Gastrocnemius medialis (tissue), 4 donors: ENCODE measurements at regions not wholly inside any gene's neighbourhood (a gene's known extent, or its start where the extent isn't known, plus 50 kb on each side); places are given as distances from the start of the nearest gene placed in this dataset.
"Not testable (repeated sequence)": the region's sequence is repeated elsewhere in the genome, so short reads cannot be mapped to it uniquely, and the experiment has no call there.

Experiments used
- POLR2A ChIP-seq, 2 donors: fragments of 450-650 bp; IDR thresholded peaks; one replicate each; pipeline ENCODE4 v1.6.1; 2017; ENCODE audit warnings: antibody characterized with exemption in 2 of 2, mild to moderate bottlenecking in 2 of 2, moderate library complexity in 2 of 2
- TF ChIP-seq, protein P1 (sequence below), 5 experiments: fragments of 450-650 bp in 3 of 5; fragments of 200-600 bp in 2 of 5; sonication (generic) in 2 of 5; IDR thresholded peaks in 4 of 5; conservative IDR thresholded peaks in 1 of 5; 1 replicate in 4 of 5; 2 replicates in 1 of 5; pipeline ENCODE4 v1.5.1; 2016 to 2019; ENCODE audit warnings: antibody characterized with exemption in 5 of 5, mild to moderate bottlenecking in 3 of 5, moderate library complexity in 3 of 5

- TF ChIP-seq, protein P1, sequence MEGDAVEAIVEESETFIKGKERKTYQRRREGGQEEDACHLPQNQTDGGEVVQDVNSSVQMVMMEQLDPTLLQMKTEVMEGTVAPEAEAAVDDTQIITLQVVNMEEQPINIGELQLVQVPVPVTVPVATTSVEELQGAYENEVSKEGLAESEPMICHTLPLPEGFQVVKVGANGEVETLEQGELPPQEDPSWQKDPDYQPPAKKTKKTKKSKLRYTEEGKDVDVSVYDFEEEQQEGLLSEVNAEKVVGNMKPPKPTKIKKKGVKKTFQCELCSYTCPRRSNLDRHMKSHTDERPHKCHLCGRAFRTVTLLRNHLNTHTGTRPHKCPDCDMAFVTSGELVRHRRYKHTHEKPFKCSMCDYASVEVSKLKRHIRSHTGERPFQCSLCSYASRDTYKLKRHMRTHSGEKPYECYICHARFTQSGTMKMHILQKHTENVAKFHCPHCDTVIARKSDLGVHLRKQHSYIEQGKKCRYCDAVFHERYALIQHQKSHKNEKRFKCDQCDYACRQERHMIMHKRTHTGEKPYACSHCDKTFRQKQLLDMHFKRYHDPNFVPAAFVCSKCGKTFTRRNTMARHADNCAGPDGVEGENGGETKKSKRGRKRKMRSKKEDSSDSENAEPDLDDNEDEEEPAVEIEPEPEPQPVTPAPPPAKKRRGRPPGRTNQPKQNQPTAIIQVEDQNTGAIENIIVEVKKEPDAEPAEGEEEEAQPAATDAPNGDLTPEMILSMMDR (IDR thresholded peaks at IDR 0.05 in 4 of 5, conservative IDR thresholded peaks at IDR 0.05 in 1 of 5), result not testable (repeated sequence)
- TF ChIP-seq POLR2A (IDR thresholded peaks at IDR 0.05), result not testable (repeated sequence)
Observed at GRCh38 chr2:190760353-190761150, 111.7 kb downstream of the NAB1 start.
